Hippocampal formation (tissue), 2 donors: ENCODE measurements at regions not wholly inside any gene's neighbourhood (a gene's known extent, or its start where the extent isn't known, plus 50 kb on each side); places are given as distances from the start of the nearest gene placed in this dataset.
"Not testable (repeated sequence)": the region's sequence is repeated elsewhere in the genome, so short reads cannot be mapped to it uniquely, and the experiment has no call there.

Source experiments
- DNase-seq, 2 donors: peaks; one replicate each; lab custom pipeline; 2025; lab: John Stamatoyannopoulos, UW

DNA sequence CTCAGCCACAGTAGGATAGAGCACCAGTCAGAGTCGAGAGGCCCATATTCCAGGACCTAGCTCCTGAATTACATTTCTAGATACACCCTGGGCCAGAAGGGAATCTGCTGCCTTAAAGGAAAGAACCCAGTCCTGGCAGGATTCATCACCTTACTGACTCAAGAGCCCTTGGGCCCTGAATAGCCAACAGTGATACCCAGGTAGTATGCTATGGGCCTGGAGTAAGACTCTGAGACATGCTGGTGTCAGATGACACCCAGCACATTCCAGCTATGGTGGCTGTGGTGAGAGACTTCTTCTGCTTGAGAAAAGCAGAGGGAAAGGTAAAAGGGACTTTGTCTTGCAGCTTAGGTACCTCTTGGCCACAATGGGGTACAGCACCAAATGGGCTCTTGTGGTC lies 192.5 kb downstream of the MSX2 start:
- not testable (repeated sequence) for DNase-seq

DNA sequence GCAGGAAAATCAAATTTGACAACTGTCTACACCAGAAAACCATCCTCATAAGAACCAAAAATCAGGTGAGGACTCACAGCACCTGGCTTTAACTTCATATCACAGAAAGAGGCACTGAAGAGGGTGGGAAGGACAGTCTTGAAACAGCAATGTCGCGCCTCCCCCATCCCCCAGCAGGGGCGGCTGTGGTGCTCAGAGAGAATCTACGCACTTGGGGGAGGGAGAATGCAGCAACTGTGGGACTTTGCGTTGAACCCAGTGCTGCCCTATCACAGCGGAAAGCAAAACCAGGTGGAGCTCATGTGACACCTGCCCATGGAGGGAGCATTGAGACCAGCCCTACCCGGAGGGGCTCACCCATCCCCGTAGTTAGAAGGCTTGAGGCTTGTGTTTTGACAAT lies 191.8 kb downstream of the MSX2 start:
- no peak for DNase-seq

DNA sequence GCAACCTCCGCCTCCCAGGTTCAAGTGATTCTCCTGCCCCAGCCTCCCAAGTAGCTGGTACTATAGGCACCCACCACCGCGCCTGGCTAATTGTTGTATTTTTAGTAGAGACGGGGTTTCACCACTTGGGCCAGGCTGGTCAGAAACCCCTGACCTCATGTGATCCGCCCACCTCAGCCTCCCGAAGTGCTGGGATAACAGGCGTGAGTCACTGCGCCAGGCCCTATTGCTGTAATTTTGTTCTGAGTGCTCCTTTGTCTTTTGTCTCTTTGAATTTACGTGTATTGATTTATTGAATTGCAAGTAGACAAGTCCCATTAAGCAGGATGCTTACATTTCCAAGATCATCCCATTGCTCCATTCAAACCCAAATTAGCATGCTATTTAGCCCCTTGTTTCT lies 186.7 kb downstream of the MSX2 start:
- DNase-seq: no peak

DNA sequence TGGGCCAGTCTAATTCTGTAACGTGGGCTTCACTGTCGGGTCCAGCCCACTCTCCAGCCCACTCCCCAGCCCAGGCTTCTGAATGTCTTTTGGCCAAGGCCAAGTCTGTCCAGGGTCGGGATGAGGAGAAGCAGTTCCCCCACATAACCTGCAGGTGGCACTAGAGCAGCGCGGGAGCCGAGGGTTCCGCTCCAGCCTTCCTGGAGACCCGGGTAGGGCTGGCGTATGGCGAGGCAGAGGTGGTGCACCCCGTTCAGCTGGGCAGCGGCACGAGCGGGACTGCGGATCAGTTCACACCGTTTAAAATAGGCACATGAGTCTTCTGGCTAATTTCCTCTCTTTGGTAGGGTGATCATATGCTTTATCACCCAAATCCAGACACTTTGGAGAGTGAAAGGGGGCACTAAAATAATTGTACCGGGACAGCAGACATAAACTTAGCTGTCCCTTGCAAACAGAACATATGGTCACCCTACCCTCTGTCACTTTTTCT lies 185.9 kb downstream of the MSX2 start:
- peak; percentile 5 to 60 for DNase-seq

DNA sequence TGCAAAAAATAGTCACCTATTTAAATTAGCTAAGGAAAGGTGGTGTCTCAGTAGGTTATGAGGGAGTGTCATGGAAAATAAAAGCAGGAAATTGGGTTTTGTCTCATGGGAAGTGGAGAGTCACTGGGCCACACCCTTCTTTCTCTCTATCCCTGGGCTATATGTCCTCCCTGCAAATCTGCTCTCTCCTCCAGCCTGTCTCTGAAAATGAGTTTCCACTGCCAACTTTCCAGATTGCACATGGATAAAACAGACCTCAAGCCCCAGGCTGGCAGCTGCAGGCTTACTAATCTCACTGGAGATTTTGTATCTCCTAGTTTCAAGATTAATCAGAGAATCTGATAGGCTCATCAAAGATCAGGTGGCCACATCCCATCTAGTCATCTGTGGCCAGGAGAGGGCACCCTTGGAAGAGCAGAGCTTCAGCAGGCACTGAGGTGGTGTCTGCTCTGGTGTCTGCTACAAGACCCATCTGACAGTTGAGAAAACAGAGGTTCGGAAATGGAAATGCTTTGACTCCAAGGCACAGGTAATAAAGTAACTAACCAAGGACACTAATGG lies 178.9 kb downstream of the MSX2 start:
- no peak for DNase-seq

DNA sequence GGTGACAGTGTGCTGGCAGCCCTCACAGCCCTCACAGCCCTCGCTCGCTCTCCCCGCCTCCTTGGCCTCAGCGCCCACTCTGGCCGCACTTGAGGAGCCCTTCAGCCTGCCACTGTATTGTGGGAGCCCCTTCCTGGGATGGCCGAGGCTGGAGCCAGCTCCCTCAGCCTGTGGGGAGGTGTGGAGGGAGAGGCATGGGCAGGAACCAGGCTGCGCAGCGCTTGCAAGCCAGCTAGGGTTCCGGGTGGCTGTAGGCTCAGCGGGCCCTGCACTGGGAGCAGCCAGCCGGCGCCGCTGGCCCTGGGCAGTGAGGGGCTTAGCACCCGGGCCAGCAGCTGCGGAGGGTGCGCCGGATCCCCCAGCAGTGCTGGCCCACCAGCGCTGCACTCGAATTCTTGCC lies 177.0 kb downstream of the MSX2 start:
- no peak for DNase-seq

DNA sequence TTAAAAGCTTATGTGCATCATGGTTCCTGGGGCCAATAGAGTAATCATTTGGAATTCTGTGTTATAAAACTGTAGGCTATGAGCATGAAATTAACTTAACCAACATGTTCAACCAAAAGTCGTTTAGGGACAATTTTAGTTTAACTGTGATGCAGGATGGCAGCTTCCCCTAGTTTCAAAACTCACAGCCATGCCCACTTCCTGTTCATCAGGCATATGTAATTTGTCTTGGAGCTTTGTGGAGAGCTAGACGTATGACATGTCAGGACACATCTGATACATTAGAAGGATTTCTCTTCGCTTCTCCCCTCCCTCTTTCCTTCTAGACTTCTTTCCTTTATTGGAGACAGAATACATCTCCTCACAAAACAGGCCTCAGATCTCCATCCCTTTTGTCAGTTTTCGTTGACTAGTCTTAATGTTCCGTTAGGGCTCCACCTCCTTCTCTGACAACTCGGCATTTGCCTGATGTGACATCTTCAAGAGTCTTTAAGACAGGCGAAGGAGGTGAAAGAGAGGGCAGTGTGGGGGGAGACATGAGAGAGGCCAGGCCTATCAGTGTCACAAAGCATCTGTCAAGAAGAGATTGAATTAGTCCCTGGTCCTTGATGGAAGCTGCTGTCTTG lies 176.0 kb downstream of the MSX2 start:
- no peak for DNase-seq

DNA sequence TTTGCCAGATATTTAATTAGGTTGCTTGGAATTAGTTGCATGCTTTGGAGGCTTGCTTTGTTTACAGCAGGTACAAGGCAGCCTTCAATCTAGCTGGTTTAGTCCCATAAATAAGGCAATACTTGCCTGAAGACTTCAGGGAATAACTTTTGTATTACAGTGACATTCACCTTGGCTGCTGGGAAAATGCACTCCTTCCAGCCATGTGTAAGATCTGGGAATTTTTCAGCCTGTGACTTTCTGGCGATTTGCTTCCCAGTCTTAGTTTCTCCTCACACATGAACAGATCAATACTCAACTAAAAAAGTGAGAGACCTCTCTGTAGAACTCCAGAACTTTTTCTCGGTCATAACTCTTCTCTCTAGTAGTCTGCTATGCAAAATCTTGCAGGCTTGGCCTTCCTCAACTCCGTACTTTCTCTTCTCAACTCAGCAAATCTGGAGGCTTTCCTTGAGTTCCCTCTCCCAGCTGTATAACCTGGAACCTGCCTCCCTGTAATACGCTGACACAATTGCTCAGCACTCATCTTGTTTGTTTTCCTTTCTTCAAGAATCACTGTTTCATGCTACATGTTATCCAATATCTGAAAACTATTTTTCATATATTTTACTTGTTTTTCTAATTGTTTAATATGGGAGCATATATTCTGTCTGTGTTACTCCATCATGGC lies 173.0 kb downstream of the MSX2 start:
- no peak for DNase-seq

DNA sequence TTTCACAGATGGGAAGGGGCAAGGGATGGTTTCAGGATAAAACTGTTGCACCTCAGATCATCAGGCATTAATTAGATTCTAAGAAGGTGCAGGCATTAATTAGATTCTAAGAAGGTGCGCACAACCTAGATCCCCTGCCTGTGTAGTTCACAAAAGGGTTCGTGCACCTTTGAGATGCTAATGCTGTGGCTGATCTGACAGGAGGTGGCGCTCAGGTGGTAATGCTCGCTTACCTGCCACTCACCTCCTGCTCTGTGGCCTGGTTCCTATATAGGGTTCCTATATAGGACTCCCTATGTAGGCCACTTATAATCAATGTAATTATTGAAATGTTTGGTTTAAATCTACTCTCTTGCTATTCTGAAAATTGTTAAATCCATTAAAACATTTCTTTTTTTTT lies 171.0 kb downstream of the MSX2 start:
- DNase-seq: no peak

DNA sequence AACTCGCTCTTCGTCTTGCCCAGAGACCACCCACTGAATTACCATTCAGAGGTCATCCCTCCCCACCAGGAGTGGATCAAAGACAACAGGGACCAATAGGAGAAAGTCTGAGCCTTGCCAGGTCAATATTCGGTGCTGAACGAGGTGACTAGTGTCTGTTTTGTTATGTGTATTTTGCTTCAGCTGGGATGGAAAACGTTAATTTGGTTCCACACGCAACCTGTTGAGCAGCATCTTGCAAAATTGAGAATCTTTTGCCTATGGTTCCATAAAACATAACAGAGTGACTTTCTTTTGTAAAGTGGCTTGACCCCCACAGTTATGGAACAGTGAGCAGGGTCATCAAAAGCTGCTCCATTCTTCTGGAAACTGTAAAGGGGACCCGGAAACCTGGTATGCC lies 168.4 kb downstream of the MSX2 start:
- no peak for DNase-seq

DNA sequence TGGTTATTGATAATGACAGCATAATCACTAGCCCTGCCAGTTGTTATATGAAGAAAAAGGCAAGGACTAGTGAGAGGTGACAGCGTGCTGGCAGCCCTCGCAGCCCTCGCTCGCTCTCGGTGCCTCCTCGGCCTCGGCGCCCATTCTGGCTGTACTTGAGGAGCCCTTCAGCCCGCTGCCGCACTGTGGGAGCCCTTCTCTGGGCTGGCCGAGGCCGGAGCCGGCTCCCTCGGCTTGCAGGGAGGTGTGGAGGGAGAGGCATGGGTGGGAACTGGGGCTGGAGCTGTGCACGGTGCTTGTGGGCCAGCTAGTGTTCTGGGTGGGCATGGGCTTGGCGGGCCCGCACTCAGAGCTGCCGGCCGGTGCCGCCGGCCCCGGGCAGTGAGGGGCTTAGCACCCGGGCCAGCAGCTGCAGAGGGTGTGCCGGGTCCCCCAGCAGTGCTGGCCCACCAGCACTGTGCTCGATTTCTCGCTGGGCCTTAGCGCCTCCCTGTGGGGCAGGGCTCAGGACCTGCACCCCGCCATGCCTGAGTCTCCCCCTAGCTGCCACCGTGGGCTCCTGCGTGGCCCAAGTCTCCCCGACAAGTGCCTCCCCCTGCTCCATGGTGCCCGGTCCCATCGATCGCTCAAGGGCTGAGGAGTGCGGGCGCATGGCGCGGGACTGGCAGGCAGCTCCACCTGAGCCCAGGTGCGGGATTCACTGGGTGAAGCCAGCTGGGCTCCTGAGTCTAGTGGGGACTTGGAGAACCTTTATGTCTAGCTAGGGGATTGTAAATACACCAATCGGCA lies 156.2 kb downstream of the MSX2 start:
- DNase-seq: not testable (repeated sequence)

DNA sequence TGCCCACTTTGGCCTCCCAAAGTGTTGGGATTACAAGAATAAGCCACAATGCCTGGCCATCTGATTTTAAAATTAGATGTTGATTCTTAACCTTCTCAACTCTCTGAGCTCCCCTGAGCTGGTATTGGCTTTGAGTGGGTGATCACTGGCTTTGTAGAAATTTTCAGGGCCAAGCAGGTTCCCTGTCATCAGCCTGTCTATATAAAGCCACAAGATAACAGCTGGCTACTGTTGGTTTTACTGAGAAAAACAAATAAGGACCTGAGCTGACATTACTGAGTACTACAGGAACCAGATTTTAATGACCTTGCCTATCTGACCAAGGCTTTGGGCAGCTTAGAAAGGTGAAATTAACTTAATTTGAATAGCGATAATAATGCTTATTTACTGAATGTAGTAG lies 153.6 kb downstream of the MSX2 start:
- DNase-seq: no peak

DNA sequence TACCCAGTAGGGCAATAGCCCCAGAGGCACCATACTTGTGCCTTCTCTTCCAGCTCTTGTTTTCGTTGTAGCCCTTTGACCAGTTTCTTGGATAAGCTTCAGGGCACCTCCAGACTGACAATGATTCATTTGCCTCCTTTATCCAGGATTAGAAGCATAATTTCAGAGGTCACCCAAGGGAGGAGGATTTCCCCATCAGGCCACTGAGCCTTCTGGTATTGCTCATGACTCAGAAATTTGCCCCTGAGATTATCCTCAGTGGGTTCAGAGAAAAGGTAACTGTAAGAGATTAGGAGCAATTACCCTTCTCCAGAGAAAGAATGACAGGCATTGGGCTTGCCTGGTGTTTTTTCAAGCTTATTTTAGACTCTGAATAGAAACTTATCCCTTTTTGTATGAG lies 147.9 kb downstream of the MSX2 start:
- no peak for DNase-seq

DNA sequence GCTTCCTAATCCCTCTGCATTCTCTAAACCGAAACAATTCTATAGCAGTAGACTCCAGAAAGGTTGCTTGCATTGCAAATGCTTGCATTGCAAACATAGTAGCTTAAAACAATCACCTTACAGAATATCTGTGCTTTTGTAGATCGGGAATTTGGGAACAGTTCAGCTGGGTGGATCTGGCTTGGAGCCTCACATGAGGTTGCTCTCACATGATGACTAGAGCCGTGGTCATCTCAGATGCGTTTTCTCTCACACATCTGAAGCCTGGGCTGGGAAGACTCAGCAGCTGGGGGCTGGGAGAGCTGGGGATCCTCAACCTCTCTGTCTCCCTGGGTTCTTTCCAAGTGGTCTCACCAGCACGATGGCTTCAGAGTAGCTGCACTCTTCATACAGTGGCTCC lies 127.8 kb downstream of the MSX2 start:
- DNase-seq: no peak

DNA sequence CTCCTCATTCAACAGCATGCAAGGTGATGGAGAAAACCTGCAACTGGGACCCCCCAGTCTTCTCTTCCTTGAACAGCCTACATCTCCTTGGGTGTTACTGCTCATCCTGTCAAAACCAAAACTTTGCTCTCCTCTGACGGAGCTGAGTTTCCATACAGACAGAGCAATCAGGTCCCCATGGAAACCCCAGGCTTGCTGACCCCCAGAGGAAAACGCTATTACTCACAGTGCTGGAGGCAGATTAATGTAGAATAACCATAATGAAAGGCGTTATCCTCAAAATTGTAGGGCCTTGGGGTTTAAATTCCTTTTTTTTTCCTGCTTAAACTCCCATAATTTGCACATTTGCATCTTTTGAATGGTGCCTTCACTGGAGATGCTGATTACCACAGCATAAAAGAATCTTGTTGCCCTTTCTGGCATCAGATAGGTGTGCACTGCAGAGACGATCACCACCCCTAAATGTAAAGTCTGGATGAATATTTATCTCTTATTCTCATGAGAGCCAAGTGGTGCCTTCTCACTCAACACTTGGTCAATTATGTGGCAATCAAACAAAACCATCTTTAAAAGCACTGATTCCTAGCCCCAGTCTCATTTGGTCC lies 126.3 kb downstream of the MSX2 start:
- no peak for DNase-seq

DNA sequence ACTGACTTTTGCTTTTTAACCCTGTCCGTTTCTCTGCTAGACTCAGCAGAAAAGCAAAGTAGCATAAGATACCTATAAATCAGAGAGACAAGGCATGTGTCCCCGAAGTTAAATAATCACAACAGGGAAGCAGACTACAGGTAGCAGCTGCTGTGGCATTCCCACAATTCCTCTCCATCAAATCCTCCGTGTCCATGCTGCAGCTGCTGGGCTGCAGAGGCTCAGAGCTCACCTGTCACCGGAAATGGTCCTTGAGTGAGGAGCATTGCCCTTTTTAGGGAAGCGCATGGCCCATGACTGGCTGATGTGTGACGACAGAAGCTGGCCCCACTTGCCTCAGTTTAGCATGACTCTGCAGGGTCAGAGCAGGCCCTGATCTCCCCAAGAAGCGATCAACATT lies 125.0 kb downstream of the MSX2 start:
- DNase-seq: no peak

DNA sequence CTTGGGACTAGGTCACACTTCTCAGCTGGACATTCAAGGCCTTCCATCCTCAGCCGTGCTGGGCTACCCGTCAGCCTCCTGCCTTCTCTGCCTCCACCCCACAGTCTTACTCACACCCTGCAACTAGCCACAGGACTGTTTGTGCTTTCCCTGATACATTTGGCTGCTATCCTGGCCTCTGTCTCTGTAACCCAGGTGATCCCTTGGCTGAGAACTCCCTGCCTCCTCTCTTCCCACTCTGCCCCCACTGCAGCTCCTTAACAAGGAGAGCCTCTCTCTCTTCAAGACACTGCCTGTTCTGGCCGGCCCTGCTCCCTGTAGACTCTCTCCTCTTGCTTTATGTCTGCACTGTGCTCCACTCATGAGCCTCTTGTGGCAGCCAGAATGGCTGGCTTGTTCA lies 120.6 kb downstream of the MSX2 start:
- no peak for DNase-seq

DNA sequence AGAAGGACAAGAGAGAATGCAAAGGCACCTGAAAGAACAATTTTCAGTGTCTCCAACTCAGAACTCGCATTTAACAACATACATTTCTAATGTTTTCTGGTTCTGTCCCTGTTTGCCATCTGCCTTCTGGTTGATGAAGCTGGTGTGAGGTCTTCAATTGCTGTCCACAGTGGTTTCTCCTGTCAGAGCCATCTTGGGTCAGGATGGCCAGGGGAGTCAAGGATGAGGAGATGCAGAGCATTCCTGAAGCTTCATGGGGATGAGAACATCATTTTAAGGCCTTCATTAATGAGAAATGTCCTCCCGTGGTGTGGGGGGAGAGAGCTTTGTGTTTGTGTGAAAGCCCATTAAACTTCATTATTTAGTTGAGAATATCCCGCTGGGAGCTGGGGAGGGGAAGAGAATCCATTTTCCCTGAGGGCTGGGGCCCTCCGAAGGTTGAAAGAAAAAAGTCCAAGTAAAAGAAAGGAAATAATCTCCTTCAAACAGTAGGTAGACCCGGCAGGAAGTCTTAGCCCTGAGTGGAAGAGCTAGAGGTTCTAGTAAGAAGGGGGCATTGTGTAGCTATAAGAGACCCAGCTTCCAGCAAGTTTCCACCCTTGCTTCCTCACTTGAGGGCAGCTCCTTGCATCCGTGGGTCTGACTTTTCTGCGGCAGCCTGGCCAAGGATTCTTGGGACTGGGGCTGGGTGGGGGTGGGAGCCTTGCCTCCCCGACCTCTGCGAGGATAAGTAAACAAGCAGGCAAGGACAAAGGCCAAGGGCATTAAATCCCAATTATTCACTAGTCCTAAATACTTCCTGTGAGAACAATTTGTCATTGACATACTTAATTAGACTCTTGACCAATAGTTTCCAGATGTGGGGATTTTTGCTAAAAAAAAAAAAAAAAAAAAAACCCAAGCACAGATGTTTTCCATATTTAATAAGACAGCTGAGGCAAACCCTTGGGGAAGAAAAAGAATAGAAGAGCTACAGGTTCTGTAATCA lies 119.2 kb downstream of the MSX2 start:
- no peak for DNase-seq

DNA sequence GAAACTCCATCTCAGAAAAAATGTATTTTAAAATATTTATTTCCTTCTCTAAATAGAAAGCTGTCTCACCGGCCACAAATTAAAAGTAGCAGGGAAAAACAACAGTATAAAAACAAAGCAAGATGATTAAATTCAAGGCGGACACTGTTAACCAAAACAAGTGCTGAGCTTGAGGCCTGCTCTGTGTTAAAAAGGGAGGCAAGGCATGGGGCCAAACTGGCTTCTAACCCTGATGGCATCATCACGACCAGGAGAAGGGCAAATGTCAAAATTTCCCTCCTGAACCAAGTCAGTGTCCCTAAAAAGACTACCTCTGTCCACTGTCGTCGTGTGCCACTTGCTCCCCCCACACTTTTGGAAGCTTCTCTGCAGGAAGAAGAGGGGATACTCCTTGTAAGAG lies 116.1 kb downstream of the MSX2 start:
- DNase-seq: no peak

DNA sequence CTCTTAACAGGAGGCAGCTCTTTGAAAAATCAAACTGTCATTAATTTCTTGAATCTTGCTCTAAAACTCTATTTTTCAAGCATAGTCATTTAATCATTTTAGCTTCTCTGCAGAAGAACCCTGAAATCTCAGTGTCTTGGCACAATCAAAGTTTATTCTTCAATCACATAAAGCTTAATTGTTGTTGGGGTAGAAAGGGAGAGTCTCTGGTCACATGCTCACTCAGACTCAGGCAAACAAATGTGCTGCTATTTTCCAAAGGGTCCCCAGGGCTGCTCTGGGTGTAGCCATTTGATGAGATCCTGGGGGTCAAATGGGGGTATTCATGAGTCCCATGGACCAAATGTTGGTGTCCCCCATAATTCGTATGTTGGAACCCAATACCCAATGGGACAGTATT lies 114.8 kb downstream of the MSX2 start:
- peak; percentile 19 to 68 for DNase-seq
